CD1c-positive myeloid dendritic cell (primary cell): ENCODE measurements at regions not wholly inside any gene's neighbourhood (a gene's known extent, or its start where the extent isn't known, plus 50 kb on each side); places are given as distances from the start of the nearest gene placed in this dataset.
"Not testable (repeated sequence)": the region's sequence is repeated elsewhere in the genome, so short reads cannot be mapped to it uniquely, and the experiment has no call there.

Source experiments
- DNase-seq: peaks from one replicate; pipeline ENCODE4 v3.0.0-alpha.2; 2016; ENCODE audit errors: extremely low spot score

DNA sequence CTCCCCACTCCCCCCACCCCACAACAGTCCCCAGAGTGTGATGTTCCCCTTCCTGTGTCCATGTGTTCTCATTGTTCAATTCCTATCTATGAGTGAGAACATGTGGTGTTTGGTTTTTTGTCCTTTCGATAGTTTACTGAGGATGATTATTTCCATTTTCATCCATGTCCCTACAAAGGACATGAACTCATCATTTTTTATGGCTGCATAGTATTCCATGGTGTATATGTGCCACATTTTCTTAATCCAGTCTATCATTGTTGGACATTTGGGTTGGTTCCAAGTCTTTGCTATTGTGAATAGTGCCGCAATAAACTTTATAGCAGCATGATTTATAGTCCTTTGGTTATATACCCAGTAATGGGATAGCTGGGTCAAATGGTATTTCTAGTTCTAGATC lies 106.6 kb upstream of the WIPF3 start:
- not testable (repeated sequence) for DNase-seq

DNA sequence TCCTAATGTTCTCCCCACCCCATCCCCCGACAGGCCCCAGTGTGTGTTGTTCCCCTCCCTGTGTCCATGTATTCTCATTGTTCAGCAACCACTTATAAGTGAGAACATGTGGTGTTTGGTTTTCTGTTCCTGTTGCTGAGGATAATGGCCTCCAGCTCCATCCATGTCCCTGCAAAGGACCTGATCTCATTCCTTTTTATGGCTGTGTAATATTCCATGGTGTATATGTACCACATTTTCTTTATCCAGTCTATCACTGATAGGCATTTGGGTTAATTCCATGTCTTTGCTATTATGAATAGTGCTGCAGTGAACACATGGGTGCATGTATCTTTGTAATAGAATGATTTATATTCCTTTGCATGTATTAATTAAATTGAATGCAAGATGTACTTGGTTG lies 104.8 kb upstream of the WIPF3 start:
- DNase-seq: not testable (repeated sequence)

DNA sequence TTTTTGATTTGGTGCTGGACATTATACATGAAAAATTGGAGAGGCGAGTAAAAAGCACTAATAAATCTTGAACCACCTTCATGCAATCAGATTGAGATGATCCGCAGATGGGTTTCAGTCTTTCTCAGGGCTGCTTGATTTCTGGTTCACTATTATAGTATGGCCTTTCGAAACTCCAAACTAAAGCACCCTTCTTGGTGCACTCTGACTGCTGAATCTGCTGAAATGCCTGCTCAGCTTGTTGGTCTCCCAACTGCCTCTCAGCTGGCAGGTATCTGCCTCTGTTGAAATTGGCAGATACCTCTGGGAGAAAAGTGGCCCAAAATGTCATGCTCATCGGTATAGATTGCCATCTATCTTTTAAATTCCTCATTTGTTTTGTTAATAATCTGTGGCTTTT lies 102.5 kb upstream of the WIPF3 start:
- DNase-seq: not testable (repeated sequence)

DNA sequence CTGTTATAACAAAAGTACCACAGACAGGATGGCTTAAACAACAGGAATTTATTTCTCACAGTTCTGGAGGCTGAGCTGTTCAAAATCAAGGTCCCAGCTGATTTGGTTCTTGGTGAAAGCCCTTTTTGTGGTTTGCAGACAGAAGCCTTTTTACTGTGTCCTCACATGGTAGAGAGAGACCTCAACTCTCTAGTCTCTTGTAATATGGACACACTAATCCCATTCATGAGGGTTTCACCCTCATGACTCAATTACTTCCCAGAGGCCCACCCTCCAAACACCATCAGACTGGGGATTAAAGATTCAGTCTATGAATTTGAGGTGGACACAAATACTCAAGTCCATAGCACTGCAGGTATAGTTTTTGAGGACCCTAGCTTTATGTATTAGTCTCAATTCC lies 97.3 kb upstream of the WIPF3 start:
- DNase-seq: not testable (repeated sequence)

DNA sequence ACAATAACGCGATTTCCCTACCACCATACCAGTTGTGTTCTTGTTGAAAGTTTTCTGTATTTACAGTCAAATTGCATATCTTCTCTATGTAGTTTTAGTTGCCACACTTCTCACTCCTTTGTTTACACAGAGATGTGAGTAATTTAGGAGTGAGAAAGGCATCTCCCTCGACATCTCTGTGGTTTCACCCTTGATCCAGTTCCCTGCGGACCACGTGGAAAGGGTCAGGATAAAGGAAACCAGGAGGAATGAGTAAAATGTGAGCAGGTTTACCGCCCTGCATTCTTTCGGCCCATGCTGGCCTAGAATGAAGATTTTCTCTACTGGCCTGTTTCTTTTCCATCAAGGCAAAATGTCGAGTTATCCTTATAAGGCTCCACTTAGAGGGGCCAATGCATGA lies 83.2 kb upstream of the WIPF3 start:
- DNase-seq: not testable (repeated sequence)

DNA sequence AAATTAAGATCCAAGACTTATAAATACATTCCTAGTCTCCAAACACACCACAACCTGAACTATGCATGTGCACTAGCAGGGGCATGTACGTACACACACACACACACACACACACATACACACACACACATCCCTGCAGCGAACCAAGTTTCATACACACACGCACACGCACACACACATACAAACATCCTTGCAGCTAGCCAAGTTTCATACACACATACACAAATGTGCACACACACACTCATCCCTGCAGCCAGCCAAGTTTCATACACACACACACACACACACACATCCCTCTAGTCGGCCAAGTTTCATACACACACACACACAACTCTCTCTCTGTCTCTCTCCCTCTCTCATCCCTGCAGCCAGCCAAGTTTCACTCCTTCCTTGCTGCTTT lies 82.7 kb upstream of the WIPF3 start:
- DNase-seq: no peak

DNA sequence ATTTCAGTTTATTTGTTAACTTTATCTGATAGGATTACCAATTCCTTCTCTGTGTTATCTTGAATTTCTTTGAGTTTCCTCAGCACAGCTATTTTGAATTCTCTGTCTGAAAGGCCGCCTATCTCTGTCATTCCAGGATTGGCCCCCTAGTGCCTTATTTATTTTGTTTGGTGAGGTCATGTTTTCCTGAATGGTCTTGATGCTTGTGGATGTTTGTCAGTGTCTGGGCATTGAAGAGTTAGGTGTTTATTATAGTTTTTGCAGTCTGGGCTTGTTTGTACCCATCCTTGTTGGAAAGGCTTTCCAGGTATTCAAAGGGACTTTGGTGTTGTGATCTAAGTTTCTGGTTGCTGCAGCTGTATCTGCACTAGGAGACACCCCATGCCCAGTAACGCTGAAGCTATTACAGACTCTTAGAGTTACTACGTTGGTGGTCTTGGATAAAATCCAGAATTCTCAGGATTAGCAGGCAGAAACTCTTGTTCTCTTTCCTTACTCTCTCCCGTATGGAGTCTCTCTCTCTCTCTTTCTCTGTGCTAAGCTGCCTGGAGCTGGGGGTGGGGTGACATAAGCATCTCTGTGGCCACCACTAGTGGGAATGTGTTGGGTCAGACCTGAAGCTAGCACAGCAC lies 76.7 kb upstream of the WIPF3 start:
- DNase-seq: not testable (repeated sequence)

DNA sequence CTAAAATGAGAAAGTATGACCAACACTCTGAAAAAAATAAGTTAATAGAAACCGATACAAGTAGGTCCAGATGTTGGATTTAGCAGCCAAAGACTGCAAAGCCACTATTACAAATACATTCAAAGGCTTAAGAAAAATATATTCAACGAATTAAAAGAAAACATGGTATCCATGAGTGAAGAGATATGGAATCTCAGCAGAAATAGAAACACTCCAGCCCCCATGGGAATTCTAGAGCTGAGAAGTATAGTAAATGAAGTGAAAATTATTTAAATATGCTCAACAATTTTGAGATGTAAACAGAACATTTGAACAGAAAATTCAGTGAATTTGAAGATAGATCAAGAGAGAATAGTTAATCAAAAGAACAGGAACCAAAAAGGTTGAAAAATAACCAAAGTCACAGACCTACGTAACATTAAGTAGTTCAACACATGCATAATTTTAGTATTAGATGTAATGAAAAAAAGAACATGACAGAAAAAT lies 72.0 kb upstream of the WIPF3 start:
- DNase-seq: no peak

DNA sequence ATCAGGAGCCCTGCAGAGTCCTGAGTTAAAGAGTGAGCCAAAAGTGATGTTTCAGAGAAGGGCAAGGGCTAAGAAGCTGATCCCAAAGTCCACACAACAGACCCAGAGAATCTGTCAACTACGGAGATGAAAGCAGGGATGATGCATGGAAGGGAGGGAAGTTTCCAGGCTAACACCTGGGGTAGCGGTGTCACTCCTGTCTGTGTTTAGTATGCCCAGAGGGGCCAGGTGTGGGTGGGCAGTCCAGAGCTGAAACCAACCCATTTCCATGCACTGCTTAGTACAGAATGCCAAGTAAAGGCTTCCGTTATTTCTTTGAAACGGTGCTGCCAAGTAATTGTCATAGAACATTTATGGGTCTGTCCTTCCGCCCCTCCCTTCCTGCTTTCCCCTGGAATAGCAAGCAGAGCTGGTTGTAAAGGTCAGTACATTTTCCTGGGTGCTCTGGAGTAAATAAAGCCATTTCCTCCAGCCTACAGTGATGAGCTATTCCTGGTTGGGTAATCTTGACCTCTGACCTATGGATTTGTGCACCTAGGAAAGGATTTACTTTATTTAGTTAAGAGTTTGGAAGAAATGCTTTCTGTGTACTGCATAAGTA lies 58.6 kb upstream of the WIPF3 start:
- DNase-seq: not testable (repeated sequence)

DNA sequence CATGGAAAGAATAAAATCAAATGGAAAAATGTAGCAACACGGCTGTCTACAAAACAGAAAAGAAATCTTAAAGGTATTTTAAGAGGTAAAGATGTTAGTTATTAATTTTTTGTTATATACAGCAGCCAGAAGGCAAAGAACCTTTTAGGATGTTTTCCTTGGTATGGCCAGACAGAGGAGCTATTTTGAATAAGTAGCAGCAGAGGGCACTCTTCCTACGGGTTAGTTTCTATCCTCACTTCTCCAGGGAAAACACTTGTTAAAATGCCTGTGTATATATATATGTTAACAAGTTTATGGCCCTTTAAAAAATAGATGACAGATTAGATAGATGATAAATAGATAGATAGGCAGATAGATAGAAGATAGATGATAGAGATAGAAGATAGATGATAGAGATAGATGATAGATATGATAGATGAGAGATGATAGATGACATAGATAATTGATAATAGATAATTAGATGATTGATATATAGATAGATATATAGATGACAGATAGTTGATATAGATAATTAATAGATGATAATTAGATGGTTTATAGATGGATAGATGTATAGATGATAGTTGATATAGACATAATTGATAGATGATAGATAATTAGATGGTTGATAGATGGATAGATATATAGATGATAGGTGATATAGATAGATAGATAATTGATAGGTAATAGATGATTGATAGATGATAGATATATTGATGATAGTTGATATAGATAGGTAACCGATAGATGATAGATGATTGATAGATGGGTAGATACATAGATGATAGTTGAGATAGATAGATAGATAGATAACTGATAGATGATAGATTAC lies 57.8 kb upstream of the WIPF3 start:
- peak; percentile 36 for DNase-seq

DNA sequence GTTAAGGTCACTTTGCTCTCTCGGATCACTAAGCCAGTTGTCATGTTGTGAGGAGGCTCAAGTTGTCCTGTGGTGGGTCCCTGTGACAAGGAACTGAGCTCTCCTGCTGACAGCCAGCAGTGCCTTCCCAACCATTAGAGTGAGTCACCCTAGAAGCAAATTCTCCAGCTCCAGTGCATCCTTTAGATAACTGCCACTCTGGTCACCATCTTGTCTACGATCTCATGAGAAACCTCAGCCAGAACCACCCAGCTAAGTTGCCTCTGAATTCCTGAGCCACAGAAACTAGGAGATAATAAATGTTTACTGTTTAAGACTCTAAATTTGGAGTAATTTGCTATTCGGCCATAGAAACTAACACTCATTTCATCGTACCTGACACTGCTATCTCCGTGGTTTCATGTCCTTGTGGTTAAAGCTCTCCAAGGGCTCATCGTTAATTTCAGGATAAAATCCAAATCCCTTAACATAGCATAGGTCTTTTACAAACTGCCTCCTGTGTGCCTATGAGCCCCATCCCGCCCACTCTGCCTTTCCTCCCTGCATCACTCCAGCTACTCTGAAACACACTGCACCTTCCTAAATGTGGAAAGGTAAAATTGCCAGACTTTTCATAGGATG lies 56.5 kb upstream of the WIPF3 start:
- DNase-seq: no peak

DNA sequence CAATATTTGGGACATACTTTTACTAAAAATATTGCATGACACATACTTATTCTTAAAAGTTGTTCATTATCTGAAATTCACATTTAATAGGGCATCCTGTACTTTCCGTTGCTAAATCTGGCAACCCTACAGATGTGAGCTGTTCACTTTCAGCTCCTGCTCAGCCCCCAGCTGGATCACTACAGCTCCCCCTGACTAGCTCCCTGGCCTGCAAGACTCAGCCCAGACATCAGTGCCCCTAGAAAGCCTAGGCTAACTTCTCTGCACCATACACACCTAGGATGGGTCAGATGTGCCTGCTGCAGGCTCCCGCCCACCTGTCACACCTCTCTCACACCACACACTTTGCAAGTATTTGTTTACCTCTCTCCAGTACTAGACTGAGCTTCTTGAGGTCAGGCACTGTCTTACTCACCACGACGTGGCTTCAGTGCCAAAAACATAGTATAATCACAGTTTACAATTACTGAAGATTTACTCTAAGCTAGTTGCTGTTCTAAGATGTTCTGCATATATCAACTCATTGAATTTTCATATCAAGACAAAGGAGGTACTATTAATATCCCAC lies 55.9 kb upstream of the WIPF3 start:
- not testable (repeated sequence) for DNase-seq

DNA sequence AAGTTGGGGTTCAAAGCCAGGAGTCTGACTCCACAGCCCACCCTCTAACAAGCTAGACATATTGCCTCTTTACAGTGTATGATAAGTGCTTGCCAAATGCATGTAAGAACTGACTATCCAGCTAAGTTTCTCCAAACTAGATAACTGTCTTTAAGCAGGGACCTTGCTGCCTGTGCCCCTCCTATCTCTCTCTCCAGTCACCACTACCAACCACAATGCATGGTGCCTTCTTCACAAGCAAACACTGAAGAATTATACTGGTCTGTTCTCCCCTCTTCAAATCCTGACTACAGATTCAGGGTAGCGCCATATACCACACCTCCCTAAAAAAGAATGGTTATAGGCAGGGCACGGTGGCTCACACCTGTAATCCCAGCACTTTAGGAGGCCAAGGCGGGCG lies 55.3 kb upstream of the WIPF3 start:
- not testable (repeated sequence) for DNase-seq

DNA sequence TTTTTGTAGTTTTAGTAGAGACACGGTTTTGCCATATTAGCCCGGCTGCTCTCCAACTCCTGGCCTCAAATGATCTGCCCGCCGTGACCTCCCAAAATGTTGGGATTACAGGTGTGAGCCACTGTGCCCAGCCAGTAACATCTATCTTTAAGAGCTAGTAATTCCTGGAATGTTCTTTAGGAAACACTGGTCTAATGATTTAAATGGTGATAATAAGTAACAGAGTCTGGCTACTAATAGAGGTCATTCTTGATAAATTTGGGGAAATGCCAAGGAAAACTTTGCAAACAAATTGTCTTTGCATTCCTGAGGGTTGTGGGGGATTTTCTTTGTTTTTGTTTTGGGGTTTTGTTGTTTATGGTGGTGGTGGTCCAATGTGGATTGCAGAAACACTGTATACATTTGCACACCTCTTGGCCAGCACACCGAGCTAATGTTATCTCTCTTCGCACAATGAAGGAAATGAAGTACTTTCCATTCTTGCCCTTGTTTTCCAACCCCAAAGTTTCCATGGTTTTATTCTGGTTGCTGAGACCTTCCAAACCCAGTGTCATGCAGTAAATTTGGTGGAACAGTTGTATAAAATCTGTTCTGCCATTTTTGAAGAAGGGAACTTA lies 51.3 kb upstream of the WIPF3 start:
- DNase-seq: no peak
